Stimulated activated CD4-positive, alpha-beta T cell treated with anti-CD3 and anti-CD28 coated beads, Interleukin-4, amount 100 ng/mL, for 1 hour (primary cell): ENCODE measurements at regions not wholly inside any gene's neighbourhood (a gene's known extent, or its start where the extent isn't known, plus 50 kb on each side); places are given as distances from the start of the nearest gene placed in this dataset.
"Not testable (repeated sequence)": the region's sequence is repeated elsewhere in the genome, so short reads cannot be mapped to it uniquely, and the experiment has no call there.

Experiments used
- DNase-seq: peaks from one replicate; pipeline ENCODE4 v3.0.0-alpha.2; 2020

DNA sequence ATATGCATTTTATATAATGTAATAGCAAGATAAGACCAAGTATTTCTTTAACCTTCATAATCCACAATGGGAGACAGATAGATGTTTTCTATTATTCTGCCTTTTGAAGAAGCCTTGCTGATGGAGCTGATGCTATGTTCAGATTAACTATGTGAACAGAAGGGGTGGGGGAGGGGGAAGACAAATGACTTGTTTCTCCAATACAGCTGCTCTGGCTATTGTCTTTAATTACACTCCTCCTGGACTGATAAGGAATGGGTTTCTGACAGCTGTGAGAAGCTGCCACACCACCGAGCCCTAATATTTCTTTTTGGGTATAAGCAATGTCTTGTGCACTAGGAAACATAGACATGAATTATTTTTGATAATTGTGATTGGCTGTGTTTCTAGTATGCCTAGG lies 62.0 kb downstream of the CAVIN4 start:
- no peak for DNase-seq

DNA sequence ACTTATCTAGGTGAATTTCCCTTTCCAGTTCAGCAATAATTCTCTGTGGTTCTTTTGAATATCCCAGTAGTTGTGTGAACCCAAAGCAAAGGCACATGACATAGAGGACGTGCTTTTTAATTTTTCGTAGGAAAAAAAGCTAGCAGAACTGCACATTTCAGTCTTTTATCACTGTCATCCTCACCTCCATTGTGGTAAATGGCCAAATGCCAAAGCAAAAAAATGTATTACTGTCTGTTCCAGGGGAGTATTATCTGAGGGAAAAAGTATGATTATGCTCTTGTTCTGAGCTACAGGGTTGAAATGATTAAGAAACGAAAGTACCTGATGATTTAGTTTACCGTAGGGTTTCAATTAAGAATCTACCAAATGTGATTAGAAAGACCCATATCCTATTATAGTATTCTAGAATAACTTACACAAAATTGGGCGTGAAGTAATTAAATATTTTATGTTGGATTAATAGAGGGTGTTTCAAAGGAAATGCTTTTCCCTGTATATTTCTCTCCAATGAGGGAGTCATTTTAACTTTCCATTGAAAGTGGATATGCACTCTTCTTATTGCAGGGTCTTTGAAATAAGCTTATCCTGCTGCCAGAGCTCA lies 62.7 kb downstream of the CAVIN4 start:
- DNase-seq, result no peak

DNA sequence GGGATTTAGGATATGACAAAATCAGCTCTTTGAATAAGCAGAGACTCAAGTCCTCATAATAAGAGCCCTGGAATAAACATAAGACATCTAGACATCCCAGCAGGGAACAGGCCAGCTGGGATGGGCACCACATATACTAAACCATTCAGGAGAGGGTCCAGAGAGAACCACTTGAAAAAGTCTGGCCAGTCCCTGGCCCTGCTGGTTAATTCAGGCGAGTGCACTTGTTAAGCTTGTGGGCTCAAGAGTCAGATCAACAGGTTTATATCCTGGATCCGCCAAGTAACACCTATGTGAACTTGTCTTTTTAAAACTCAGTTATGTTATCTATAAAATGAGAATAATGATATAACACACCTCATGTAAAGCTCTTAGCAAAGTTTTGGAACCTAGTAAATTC lies 63.3 kb downstream of the CAVIN4 start:
- no peak for DNase-seq

DNA sequence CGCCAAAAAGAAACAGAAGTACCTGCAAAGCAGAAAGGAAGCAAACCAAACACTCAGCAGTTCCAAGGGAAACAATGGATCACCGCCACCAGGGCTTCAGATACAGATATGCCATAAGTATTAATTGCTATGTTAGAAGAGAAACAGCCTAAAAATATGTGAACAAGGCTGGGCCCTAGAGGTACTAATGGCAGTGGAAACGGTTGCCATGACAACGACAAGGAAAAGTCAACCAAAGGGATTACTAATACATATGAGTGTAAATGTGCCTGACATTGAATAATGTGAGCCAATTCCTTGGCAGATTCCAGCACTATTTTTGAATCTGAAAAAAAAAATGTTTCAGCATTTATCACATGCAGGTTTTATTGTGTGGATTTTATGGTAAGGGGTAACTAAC lies 75.0 kb downstream of the CAVIN4 start:
- DNase-seq, result no peak

DNA sequence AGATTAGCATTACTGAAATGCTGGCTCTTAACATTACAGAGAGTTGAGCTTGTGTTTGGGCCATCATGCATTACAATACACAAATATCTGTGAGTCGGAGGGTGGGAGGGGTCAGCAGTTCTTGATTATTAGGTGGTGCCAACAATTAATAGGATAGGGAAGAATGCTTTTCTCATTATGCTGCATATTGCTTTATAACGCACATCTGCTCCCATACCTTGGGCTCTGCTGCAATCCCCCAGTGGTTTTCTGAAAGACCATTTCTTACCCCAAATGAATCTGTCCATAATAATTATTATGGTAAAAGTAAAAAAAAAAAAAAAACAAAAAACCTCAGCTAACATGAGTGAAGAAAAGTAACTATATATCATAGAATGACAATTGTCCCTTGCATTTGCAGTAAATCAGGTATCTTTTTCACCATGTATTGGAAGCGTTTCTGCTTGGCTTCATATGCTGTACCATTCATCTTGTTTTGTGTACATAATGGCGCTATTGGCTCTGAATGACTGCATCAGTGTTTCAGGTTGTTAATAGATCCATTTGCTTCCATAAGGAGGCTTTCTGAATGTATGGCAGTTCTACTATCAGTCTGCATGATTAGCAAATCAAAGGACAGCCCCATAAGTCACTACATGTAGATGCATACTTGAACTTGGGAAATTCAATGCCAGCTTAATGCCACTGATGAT lies 75.9 kb downstream of the CAVIN4 start:
- no peak for DNase-seq

DNA sequence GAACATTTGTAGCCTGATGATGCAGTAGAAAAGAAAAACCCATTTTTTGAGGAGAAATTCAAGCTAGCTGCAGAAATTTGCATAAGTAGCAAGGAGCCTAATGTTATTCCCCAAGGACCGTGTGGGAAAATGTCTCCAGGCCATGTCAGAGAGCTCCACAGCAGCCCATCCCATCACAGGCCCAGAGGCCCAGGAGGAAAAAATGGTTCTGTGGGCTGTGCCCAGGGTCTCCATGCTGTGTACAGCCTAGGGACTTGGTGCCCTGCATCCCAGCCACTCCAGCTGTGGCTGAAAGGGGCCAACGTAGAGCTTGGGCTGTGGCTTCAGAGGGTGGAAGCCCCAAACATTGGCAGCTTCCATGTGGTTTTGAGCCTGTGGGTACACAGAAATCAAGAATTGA lies 79.0 kb downstream of the CAVIN4 start:
- DNase-seq, result not testable (repeated sequence)

DNA sequence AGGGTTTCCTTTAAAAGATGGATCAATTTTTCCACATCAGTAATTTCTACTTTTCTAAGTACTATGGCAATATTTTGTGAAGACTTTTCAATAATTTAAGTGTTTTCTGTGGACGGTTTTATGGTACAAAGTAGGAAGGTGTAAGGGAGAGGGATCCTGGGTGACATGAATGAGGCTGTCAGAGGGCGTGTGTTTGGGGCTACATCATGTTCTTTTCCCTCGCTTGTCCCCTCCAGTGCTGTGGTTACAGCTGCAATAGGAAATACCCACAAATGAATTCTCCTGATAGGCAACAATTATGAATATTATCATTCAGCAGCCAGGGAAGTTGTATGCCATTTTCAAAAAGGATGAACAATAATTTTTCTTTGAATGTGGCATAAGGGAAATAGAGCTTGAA lies 83.8 kb downstream of the CAVIN4 start:
- DNase-seq, result no peak

DNA sequence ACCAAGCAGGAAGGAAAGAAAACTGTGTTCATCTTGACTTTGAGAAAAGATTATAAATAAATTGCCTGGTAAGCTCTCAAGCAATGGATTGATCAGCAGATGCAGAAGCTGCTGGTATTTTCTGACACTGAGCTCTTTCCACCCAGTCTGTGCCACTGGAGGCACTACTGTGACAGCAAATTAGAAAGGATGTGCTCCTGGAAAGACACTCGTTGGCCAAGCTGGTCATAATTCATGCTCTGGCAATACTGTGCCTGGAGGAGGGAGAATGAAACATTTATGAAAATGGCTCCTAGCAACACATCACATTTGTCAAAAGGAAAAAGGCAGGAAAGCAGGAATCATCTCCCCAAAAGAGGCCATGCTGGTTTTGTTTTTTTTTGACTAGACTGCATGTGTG lies 84.2 kb downstream of the CAVIN4 start:
- no peak for DNase-seq

DNA sequence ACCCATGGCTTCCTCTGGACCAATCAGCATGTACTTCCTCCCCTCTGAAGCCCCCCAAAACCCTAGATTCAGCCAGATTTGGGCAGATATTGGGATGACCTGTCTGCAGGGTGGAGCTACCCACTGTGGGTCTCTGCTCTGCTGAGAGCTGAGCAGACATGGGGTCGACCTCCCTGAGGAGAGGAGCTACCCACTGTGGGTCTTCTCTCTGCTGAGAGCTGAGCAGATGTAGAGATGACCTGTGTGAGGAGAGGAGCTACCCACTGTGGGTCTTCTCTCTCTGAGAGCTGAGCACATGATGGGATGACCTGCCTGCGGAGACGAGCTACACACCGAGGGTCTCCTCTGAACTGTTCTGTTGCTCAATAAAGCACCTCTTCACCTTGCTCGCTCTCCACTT lies 89.6 kb downstream of the CAVIN4 start:
- no peak for DNase-seq

DNA sequence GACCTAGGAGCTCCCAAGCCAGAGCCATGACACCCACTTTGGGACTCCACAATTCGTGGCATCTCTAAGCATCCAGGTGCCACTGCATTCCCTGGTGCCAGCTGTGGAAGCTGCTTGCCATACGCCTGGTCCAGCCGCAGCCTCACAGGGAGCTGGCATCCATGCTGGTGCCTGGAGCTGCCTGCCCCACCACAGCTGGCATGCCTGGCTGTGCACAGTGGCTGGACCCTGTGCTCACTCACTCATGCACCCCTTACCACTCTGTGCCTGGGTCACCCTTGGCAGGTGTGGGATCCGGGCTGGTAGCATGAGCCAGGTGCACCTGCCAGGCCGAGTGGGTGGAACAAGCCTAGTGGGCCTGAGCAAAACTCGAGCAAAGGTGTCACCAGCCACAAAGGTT lies 90.1 kb downstream of the CAVIN4 start:
- DNase-seq, result no peak

DNA sequence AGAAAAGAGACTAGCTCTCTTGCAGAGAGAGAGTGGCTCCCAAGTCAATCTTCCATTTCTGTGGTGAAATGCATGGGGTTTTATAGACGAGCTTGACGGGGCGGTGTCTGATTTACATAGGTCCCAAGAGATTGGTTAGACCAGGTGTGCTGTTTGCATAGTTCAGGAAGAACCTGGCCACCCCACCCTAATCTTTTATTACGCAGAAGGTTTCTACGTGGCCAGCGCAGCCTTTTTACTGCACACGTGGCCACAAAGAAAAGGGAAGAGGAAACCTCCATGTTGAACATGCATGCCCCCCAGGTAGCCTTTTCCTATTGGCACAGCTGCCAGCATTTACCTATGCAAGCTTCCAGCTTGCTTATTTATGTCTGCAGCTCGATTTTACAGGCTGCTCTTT lies 92.1 kb downstream of the CAVIN4 start:
- no peak for DNase-seq

DNA sequence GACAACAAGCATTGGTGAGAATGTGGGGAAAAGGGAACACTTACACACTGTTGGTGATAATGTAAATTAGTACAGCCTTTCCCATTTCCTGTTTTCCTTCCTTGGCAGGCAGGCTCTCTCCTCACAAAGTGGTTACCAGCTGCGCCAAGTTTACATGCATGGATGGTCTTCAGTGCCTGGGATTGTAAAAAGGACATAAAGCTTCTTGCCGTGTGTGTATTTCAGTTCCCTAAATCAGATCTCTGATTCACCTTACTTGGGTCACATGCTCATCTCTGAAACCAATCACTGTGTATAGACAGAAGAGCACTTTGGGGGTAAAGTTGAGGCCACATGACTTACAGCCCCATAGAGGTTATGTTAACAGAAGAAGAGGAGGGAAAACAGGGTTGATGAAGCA lies 92.8 kb downstream of the CAVIN4 start:
- DNase-seq, result no peak

DNA sequence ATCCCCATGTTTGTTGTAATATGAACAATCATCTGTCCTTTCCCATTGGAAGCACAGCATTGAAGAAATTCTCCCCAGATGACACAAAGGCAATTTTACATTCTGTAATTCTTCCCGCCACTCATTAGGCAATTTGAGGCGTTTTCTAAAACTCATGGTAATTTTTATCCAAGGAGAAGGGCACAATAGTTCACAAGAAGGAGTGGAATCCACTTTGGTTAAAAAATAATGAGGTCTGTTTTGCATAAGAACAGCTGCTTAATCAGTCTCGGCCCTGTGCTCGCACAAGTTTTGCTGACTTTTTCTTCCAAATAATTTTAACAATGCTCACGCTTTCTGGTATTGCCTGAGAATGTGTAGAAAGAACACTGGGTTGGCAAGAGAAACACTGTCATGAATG lies 94.0 kb downstream of the CAVIN4 start:
- DNase-seq, result no peak

DNA sequence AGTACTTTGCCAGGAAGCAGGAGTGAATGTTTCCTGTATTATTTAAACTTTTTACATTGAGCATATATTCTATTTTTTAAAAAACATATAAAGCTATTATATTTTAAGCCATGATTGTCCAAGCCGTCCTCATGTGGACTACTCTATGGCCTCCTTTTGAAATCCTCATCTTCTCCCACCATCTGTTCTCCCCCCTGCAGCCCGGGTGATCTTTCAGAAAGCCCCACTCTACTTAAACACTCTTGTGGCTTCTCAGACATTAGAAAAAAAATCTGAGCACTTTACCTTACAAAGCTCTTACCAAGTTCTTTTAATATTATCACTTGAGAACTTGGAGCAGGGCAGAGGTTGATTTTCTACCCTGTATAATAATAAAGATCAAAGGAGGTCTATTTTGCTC lies 95.4 kb downstream of the CAVIN4 start:
- no peak for DNase-seq

DNA sequence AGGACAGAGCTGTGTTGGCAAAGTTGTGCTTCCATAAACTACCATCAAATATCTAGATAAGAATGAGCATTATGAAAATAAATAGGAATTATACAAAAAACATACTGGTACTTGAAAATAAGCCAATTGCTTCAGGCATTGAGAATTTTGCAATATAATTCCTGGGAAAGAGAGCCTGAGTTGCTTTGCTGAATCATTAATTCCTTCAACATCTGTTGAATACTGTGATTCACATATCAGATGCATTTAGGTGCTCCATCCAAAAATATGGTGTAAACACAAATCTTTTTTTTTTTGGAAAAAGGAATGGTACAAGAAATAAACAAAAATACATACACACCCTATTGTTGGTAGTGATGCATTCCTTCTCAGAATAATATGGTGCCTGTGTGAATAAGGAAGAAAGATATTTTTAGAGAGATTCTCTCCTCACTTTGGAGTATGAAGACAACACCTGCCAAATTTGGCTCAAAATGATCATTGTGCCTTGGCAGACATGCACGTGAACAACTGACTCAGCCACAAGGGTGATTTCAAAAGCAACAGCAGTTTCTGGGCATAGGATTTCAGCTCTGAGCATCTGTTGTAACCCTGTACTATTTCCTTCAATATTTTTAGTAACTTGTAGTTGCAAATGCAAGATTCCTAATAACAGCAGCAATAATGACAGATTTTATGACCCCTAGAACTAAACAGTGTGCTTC lies 96.7 kb downstream of the CAVIN4 start:
- DNase-seq, result no peak

DNA sequence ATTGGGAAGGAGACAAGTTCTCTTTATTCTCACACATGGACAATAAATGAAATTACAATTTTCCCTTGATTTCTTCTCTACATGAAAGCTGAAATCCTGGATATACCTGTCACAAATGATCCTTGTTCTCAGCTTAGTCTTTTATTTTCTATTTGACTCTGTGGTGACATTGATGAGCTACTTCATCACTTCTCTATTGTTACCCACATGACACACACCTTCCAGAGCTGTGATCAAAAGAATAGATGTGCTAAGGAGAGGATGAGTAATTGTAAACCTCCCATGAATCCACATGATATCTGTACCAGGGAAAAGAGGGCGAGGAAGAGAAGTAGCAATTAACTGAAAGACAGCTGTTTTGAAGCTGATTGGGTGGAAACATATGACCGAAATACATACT lies 102.0 kb downstream of the CAVIN4 start:
- DNase-seq, result no peak

DNA sequence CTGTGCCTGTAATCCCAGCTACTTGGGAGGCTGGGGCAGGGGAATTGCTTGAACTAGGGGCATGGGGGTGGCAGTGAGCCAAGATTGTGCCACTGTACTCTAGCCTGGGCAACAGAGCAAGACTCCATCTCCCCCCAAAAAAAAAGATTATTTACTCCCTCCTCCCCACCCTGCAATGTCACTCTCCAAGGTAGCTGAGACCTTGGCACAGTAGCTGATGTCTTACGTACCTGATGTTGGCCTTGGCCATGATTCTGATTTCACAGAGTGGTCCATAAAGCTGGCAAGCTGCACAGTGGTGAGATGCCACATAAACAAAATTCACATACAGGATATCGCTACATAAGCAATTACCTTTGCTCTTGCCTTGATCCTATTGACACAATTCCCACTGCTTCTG lies 108.5 kb downstream of the CAVIN4 start:
- no peak for DNase-seq

DNA sequence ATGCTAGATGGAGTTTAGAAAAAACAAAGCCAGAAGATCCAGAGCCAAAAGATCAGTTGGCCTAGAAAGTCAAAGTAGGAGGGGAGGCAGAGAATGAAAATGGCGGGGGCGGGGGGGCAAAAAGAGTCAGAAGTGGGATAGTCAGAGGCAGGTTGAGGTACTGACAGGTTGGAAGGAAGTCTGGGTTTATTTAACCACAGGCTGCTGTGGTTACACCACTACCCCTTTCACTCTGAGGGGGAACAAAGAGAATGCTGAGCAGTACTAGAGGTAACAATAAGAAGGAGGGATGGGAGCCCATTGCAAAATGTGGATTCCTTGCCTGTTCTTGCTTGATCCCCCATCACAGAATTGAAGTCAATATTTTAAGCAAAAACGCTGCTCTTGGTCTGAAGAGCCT lies 111.8 kb downstream of the CAVIN4 start:
- DNase-seq, result no peak

DNA sequence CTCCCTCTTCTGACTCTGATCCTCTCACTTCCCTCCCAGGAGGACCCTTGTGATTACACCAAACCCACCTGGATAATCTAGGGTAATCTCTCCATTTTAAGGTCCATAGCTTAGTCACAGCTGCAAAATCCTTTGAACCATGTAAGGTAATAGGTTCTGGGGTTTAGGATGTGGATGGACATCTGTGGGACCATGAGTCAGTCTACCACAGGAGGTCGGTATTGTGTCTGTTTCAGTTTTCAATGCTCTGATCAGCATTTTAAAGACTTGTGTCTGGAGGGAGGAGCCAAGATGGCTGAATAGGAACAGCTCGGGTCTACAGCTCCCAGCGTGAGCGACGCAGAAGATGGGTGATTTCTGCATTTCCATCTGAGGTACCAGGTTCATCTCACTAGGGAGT lies 112.6 kb downstream of the CAVIN4 start:
- no peak for DNase-seq

DNA sequence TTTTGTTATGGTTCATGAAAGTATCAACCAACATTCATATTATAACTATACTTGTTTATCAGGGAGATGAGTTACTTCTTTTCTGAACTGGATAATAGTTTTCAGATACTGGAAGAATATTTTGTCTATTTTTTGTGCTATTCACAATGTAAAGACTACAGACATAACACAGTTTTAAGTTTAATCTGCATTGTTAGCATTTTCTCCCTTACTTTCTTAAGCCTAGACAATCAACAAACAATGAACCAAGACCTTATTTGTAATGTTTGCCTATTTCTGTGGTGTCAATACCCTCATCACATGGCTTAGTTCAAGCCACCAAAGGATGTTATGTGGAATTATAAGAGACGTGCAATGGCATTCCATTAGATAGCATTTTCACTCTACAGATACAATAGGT lies 119.5 kb downstream of the CAVIN4 start:
- DNase-seq, result no peak

DNA sequence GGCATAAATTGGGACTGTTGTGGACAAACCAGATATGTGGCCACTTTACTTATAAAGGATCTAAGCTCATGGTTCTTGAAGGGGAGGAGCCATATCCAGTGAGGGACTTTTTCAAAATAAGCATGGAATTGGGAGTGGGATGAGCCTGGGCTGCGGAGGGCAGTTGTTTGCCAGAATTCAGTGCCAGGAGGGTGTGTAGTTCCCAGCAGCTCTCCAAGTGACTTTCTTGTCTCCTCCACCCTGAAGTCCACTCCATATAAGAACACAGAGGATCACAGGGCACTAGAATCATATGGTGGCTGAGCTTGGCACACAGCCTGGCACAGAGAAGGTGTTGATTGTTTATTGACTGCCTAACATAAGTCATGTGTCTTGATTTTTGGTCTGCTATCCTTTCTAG lies 121.1 kb downstream of the CAVIN4 start:
- no peak for DNase-seq

DNA sequence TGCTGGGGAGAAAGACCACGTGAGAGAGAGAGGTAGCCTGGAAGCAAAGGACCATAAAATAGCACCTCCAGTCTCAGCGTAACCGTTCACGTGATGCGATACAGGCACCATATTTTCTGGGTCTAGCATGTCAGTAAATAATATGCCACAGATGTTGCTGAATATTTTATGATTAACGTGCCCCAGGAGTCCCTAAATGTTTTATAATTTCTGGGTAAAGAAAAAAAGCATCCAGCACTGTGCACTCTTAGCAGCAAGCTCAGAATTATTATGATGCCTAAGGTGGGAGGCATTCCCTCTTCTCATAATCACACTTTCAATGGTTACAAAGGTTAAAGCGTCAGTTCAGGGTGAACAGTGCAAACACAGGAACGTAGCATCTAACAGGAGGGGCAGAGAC lies 121.8 kb downstream of the CAVIN4 start:
- DNase-seq, result no peak

DNA sequence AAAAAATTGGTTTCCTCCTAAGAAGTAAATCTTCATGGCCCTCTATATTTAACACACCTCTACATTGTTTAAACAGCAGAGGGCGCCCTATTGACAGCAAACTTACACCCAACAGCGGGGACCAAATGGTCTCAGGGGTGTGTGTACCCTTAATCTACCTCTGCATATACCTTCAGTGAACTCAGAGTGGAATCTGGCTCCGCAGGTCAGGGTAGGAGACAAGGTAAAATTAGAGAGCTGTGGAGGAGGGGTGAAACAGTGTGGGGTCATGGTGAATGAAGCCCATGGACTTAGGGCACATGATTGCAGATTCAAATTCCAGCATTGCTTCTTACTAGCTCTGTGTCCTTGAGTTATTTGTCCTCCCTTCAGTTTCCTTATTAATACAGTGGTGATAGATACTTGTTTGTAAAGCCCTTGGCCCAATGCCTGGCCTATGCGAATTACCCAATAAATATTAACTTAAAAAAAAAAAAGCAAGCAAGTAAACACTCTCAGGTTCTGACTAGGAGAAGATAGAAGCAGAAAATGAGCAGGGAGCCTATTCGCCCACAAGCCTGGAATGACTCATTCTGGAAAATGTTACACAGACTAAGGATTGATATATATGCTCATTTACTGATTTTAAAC lies 122.9 kb downstream of the CAVIN4 start:
- no peak for DNase-seq
